NT2/D1 (cell line): ENCODE measurements at regions not wholly inside any gene's neighbourhood (a gene's known extent, or its start where the extent isn't known, plus 50 kb on each side); places are given as distances from the start of the nearest gene placed in this dataset.

ENCODE experiments used
- SUZ12 ChIP-seq: IDR thresholded peaks from 2 replicates; pipeline ENCODE4 v1.6.1; 2011; ENCODE audit not compliant: insufficient read length, insufficient read depth; ENCODE audit errors: extremely low read depth
- YY1 ChIP-seq: IDR thresholded peaks from 2 replicates; pipeline ENCODE4 v1.6.1; 2011; ENCODE audit not compliant: insufficient read length, insufficient read depth
- ZNF274 ChIP-seq: IDR thresholded peaks from 2 replicates; pipeline ENCODE4 v1.6.1; 2011; ENCODE audit warnings: mild to moderate bottlenecking, low read depth, low read length

DNA sequence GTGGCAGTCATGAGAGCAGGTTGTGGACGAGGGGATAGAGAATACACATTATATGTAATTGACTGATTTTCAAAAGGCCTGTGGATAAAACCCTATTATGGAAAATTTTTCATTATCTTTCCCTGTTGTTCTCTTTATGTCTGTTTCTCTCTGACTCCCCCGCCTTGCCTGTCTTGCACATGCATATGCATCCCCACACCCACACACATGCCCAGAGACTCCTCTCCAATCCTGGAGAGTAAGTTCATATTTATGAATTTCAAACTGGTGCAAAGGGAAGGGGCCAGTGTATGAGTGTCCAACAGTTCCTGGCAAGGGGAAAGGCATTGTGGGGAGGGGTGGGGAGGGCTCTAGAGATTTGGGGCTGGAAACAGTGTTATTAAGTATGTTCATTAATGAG is 60.8 kb upstream of the ARHGAP36 start:
- TF ChIP-seq YY1 (no peak), ZNF274 (no peak), SUZ12 (no peak)
